ENCODE measurements at regions not wholly inside any gene's neighbourhood (a gene's known extent, or its start where the extent isn't known, plus 50 kb on each side); places are given as distances from the start of the nearest gene placed in this dataset.

- peaks cover 22% of the 10 kb centered on the region for H3K27me3 Mint-ChIP-seq (ENCODE audit: insufficient read depth, low read depth, poor library complexity)
- Histone ChIP-seq H3K27me3 (ENCODE audit: insufficient read depth) (peaks cover 21% of the 10 kb centered on the region), H3K79me2 (replicated peaks; ENCODE audit: insufficient read depth) (no peaks in the 10 kb centered on the region), H2AFZ (no peak overlapping the region), H3K9me2 (ENCODE audit: insufficient read depth) (no peaks in the 10 kb centered on the region), H3K4me1 (ENCODE audit: insufficient read depth) (peaks cover 12% of the 10 kb centered on the region), H3K4me2 (no peak overlapping the region), H4K20me1 (replicated peaks; ENCODE audit: insufficient read depth) (no peaks in the 10 kb centered on the region), H3F3A (replicated peaks; ENCODE audit: low read depth) (no peaks in the 10 kb centered on the region), H3K4me3 (no peak overlapping the region), H3K36me3 (ENCODE audit: insufficient read depth) (no peaks in the 10 kb centered on the region), H3K27ac (ENCODE audit: low read depth) (no peak overlapping the region)
- H3K4me1 Mint-ChIP-seq, result peaks cover 30% of the 10 kb centered on the region
- DNase-seq (ENCODE audit: low spot score) (no peak), ATAC-seq (no peak)
- TF ChIP-seq REST (IDR thresholded peaks at IDR 0.05; ENCODE audit: unreplicated experiment) (no peak), POLR2AphosphoS5 (IDR thresholded peaks at IDR 0.05; ENCODE audit: low read depth) (no peak), CTCF (conservative IDR thresholded peaks at IDR 0.05; ENCODE audit: low read depth in 2 of 2) (no peak), STAT1 (IDR thresholded peaks at IDR 0.05; ENCODE audit: unreplicated experiment) (no peak), ETS1 (IDR thresholded peaks at IDR 0.05) (no peak), JUNB (IDR thresholded peaks at IDR 0.05; ENCODE audit: unreplicated experiment) (no peak), CREB1 (CRISPR knock-in tag; IDR thresholded peaks at IDR 0.05; ENCODE audit: low read depth) (no peak), ZNF462 (CRISPR knock-in tag; IDR thresholded peaks at IDR 0.05) (no peak), EZH2 (IDR thresholded peaks at IDR 0.05; ENCODE audit: low read depth, unreplicated experiment) (no peak)
- no peak overlapping the region for H3K27ac Mint-ChIP-seq
- H3K4me3 Mint-ChIP-seq, result peak overlapping the region; percentile 48; the same call in 1 of the 3 replicates
- no peaks in the 10 kb centered on the region; the same call in 2 of the 3 replicates for H3K9me3 Mint-ChIP-seq
- H3K36me3 Mint-ChIP-seq (ENCODE audit: low read depth), result no peaks in the 10 kb centered on the region
Measured at GRCh38 chr3:194001728-194002459, 134.1 kb upstream of the HES1 start.
